Occipital lobe (tissue), 1 donor: ENCODE measurements at regions not wholly inside any gene's neighbourhood (a gene's known extent, or its start where the extent isn't known, plus 50 kb on each side); places are given as distances from the start of the nearest gene placed in this dataset.

ENCODE experiments used
- DNase-seq: peaks from one replicate; lab custom pipeline; 2025; lab: John Stamatoyannopoulos, UW

GRCh38 chr2:194015751-194016150, 1641.3 kb upstream of the SLC39A10 start:
- no peak for DNase-seq

- no peak for DNase-seq
These were observed 1642.4 kb upstream of the SLC39A10 start for GRCh38 chr2:194014639-194015038.

GRCh38 chr2:194004590-194005206, 1652.3 kb upstream of the SLC39A10 start:
- no peak for DNase-seq

GRCh38 chr2:194003911-194004310, 1653.1 kb upstream of the SLC39A10 start:
- DNase-seq = no peak

- DNase-seq = no peak
These were observed 1654.2 kb upstream of the SLC39A10 start for GRCh38 chr2:194002699-194003368.

- no peak for DNase-seq
These were observed 1666.2 kb upstream of the SLC39A10 start for GRCh38 chr2:193990868-193991267.

GRCh38 chr2:193989645-193990044, 1667.4 kb upstream of the SLC39A10 start:
- no peak for DNase-seq

- no peak for DNase-seq
These were observed 1668.2 kb upstream of the SLC39A10 start for GRCh38 chr2:193988784-193989183.

GRCh38 chr2:193985272-193985671, 1671.8 kb upstream of the SLC39A10 start:
- DNase-seq = no peak

GRCh38 chr2:193980599-193980998, 1676.4 kb upstream of the SLC39A10 start:
- DNase-seq = no peak

- no peak for DNase-seq
These were observed 1683.2 kb upstream of the SLC39A10 start for GRCh38 chr2:193973781-193974180.

GRCh38 chr2:193966590-193966989, 1690.4 kb upstream of the SLC39A10 start:
- DNase-seq = no peak

GRCh38 chr2:193965263-193965662, 1691.8 kb upstream of the SLC39A10 start:
- no peak for DNase-seq

- no peak for DNase-seq
These were observed 1693.4 kb upstream of the SLC39A10 start for GRCh38 chr2:193963472-193964119.

- DNase-seq = no peak
These were observed 1710.2 kb upstream of the SLC39A10 start for GRCh38 chr2:193946806-193947205.

GRCh38 chr2:193943406-193943960, 1713.5 kb upstream of the SLC39A10 start:
- DNase-seq = no peak

GRCh38 chr2:193935114-193935513, 1721.9 kb upstream of the SLC39A10 start:
- DNase-seq = no peak

GRCh38 chr2:193929131-193929530, 1727.9 kb upstream of the SLC39A10 start:
- no peak for DNase-seq

GRCh38 chr2:193907561-193907960, 1712.8 kb upstream of the TMEFF2 start:
- DNase-seq = no peak

- DNase-seq = no peak
These were observed 1705.6 kb upstream of the TMEFF2 start for GRCh38 chr2:193900292-193900691.

- no peak for DNase-seq
These were observed 1700.5 kb upstream of the TMEFF2 start for GRCh38 chr2:193895226-193895625.

GRCh38 chr2:193894081-193894480, 1699.3 kb upstream of the TMEFF2 start:
- no peak for DNase-seq

- DNase-seq = no peak
These were observed 1696.3 kb upstream of the TMEFF2 start for GRCh38 chr2:193891023-193891422.
